ENCODE measurements at regions not wholly inside any gene's neighbourhood (a gene's known extent, or its start where the extent isn't known, plus 50 kb on each side); places are given as distances from the start of the nearest gene placed in this dataset.

GRCh38 chrX:7552760-7553159 lies 290.2 kb upstream of the VCX start:
- TF ChIP-seq CTCF (IDR thresholded peaks at IDR 0.05) (no peak), POLR2AphosphoS5 (IDR thresholded peaks at IDR 0.05) (no peak), POLR2A (IDR thresholded peaks at IDR 0.05) (no peak), EP300 (IDR thresholded peaks at IDR 0.05) (no peak)
